ENCODE measurements at regions not wholly inside any gene's neighbourhood (a gene's known extent, or its start where the extent isn't known, plus 50 kb on each side); places are given as distances from the start of the nearest gene placed in this dataset.

- H3K9me3 Mint-ChIP-seq (ENCODE audit: unreplicated experiment), result no peaks in the 10 kb centered on the region
- no peak for DNase-seq (ENCODE audit: extremely low spot score, unreplicated experiment)
These were observed 141.2 kb downstream of the SEC14L1 start for GRCh38 chr17:77281904-77282367.

GRCh38 chr17:77282524-77283515 lies 142.1 kb downstream of the SEC14L1 start:
- no peak for DNase-seq (ENCODE audit: extremely low spot score, unreplicated experiment)

More at GRCh38 chr17:77281904-77282367, 141.2 kb downstream of the SEC14L1 start:
- no peaks in the 10 kb centered on the region for H3K27me3 Mint-ChIP-seq (ENCODE audit: unreplicated experiment)
- no peaks in the 10 kb centered on the region for H3K36me3 Mint-ChIP-seq (ENCODE audit: unreplicated experiment)
- H3K4me1 Mint-ChIP-seq (ENCODE audit: unreplicated experiment), result peaks cover 60% of the 10 kb centered on the region
- H3K4me3 Mint-ChIP-seq (ENCODE audit: unreplicated experiment), result peak overlapping the region; percentile 71
- no peak for TF ChIP-seq CTCF (IDR thresholded peaks at IDR 0.05)
- H3K27ac Mint-ChIP-seq (ENCODE audit: unreplicated experiment), result peak overlapping the region; percentile 65

GRCh38 chr17:77284023-77284617 lies 143.4 kb downstream of the SEC14L1 start:
- H3K4me1 Mint-ChIP-seq (ENCODE audit: unreplicated experiment), result peaks cover 79% of the 10 kb centered on the region
- H3K9me3 Mint-ChIP-seq (ENCODE audit: unreplicated experiment), result no peaks in the 10 kb centered on the region
- no peak for TF ChIP-seq CTCF (IDR thresholded peaks at IDR 0.05)
- H3K27me3 Mint-ChIP-seq (ENCODE audit: unreplicated experiment), result no peaks in the 10 kb centered on the region
- H3K27ac Mint-ChIP-seq (ENCODE audit: unreplicated experiment), result peak overlapping the region; percentile 98
- DNase-seq (ENCODE audit: extremely low spot score, unreplicated experiment), result no peak
- H3K36me3 Mint-ChIP-seq (ENCODE audit: unreplicated experiment), result no peaks in the 10 kb centered on the region
- H3K4me3 Mint-ChIP-seq (ENCODE audit: unreplicated experiment), result no peak overlapping the region

More at GRCh38 chr17:77282524-77283515, 142.1 kb downstream of the SEC14L1 start:
- Mint-ChIP-seq H3K4me3 (ENCODE audit: unreplicated experiment) (peak overlapping the region; percentile 71), H3K4me1 (ENCODE audit: unreplicated experiment) (peaks cover 67% of the 10 kb centered on the region), H3K36me3 (ENCODE audit: unreplicated experiment) (no peaks in the 10 kb centered on the region), H3K27me3 (ENCODE audit: unreplicated experiment) (no peaks in the 10 kb centered on the region), H3K9me3 (ENCODE audit: unreplicated experiment) (no peaks in the 10 kb centered on the region), H3K27ac (ENCODE audit: unreplicated experiment) (peak overlapping the region; percentile 65)
- TF ChIP-seq CTCF (IDR thresholded peaks at IDR 0.05), result no peak

GRCh38 chr17:77285594-77286390 lies 145.0 kb downstream of the SEC14L1 start:
- H3K9me3 Mint-ChIP-seq (ENCODE audit: unreplicated experiment), result no peaks in the 10 kb centered on the region
- no peaks in the 10 kb centered on the region for H3K36me3 Mint-ChIP-seq (ENCODE audit: unreplicated experiment)
- TF ChIP-seq CTCF (IDR thresholded peaks at IDR 0.05), result no peak
- H3K4me3 Mint-ChIP-seq (ENCODE audit: unreplicated experiment), result peak overlapping the region; percentile 35
- H3K27ac Mint-ChIP-seq (ENCODE audit: unreplicated experiment), result peak overlapping the region; percentile 98
- no peak for DNase-seq (ENCODE audit: extremely low spot score, unreplicated experiment)
- peaks cover 76% of the 10 kb centered on the region for H3K4me1 Mint-ChIP-seq (ENCODE audit: unreplicated experiment)
- H3K27me3 Mint-ChIP-seq (ENCODE audit: unreplicated experiment), result no peaks in the 10 kb centered on the region

All from osteocyte (in vitro differentiated cells).